Fibroblast of the aortic adventitia (primary cell): ENCODE measurements at regions not wholly inside any gene's neighbourhood (a gene's known extent, or its start where the extent isn't known, plus 50 kb on each side); places are given as distances from the start of the nearest gene placed in this dataset.

Experiments used
- DNase-seq: peaks from one replicate; pipeline ENCODE4 v3.0.0-alpha.2; 2010; ENCODE audit warnings: low read depth
- H3K4me3 ChIP-seq: 2 replicates; pipeline ENCODE4 v1.5.1; 2011; ENCODE audit warnings: low read depth, mild to moderate bottlenecking, control low read depth, low read length, moderate library complexity
- TF ChIP-seq, protein P1 (sequence below): IDR thresholded peaks from 2 replicates; pipeline ENCODE4 v1.5.1; 2011; ENCODE audit warnings: mild to moderate bottlenecking, low read length, control low read depth, inconsistent platforms; ENCODE audit not compliant: insufficient read depth

DNA sequence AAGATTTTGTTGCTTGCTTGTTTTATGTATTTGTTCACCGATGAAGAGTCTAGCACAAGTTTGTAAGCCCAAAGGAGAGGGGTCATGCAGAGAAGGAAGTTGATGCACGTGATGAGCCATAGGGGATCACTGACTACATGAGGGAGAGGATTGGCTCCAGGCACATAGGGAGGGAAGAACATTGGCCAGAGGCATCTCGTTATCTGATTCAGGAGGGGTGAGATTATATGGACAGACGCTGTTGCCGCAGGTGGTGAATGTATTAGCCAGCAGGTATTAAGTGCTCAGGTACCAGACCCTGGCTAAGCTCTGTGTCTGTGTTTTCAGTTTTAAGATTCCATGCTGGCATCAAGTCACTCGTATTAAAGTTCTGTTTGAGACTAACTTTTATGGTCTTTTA is 91.8 kb upstream of the CHST9 start:
- no peak overlapping the region for H3K4me3 ChIP-seq
- TF ChIP-seq, protein P1, sequence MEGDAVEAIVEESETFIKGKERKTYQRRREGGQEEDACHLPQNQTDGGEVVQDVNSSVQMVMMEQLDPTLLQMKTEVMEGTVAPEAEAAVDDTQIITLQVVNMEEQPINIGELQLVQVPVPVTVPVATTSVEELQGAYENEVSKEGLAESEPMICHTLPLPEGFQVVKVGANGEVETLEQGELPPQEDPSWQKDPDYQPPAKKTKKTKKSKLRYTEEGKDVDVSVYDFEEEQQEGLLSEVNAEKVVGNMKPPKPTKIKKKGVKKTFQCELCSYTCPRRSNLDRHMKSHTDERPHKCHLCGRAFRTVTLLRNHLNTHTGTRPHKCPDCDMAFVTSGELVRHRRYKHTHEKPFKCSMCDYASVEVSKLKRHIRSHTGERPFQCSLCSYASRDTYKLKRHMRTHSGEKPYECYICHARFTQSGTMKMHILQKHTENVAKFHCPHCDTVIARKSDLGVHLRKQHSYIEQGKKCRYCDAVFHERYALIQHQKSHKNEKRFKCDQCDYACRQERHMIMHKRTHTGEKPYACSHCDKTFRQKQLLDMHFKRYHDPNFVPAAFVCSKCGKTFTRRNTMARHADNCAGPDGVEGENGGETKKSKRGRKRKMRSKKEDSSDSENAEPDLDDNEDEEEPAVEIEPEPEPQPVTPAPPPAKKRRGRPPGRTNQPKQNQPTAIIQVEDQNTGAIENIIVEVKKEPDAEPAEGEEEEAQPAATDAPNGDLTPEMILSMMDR = no peak
- no peak for DNase-seq

DNA sequence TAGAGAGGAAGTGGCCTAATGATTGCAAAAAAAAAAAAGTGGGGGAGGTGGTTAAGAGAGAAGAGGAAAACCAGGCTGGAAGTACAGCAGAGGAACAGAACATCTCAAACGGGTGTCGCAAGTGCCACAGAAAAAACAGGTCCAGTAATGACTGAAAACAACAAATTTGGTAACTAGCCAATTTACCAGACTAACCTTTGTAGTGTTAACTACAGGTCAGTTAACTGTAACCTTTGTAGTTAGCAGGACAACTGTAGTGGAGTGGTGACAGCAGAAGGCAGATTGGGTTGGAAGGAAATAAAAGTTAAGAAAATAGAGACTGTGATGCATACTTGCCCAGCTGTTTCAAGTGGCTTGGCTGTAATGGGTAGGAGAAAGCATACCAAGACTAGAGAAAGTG is 91.4 kb upstream of the CHST9 start:
- DNase-seq = no peak
- TF ChIP-seq, protein P1 = no peak
- H3K4me3 ChIP-seq = no peak overlapping the region

DNA sequence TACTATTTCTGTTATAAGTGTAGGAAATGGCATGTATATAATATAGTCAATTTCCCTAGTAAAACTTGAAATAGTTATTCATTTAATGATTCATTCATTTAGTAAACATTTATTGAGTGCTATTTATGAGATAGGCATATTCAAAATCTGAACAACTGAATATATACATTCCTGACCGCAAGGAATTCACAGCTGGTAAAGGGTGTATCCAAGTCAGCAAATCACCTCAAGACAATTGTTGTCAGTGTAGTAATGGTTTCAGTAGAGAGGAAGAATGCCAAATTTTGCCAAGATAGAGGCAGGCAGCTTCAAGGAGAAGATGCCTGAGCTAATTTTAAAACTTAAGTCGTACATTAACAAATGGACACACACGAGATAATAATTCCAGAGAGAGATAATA is 89.8 kb upstream of the CHST9 start:
- TF ChIP-seq, protein P1 = no peak
- no peak overlapping the region for H3K4me3 ChIP-seq
- no peak for DNase-seq

DNA sequence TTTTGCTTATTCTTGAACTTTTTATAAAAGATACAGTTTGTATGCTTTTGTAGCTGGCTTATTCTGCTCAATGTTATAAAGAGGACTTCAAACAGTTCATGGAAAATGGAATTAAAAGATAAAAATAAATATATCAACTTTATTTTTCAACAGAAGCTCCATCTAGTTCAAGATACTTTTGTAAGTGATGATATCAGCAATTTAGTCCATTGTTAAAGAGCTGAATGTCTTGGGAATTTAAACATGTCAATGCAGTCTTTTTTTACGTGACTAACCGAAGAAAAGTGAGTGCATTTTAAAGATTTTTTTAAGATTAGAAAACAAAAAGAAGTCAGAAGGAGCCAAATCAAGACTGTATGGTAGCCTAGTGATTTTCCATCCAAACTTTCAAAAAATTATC is 85.4 kb upstream of the CHST9 start:
- no peak overlapping the region for H3K4me3 ChIP-seq
- DNase-seq = no peak
- TF ChIP-seq, protein P1 = no peak

DNA sequence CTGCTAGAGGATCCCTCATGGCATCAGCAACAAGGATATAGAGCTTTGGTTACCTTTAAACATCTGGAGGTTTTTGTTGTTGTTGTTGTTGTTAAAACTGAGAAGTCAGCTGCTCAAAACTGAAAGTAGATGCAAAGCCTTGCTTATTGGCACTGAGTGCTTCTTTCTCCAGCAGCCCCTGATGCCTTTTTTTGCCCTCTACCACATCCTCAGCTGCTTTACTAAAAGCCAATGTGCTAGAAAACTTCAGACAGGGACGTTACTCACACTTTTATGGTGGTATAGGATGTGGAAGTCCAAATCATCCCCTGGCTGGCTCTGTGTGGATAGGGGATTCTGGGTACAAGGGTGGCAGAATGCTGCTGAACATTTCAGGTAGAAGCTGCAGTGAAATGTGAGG is 78.3 kb upstream of the CHST9 start:
- TF ChIP-seq, protein P1 = no peak

DNA sequence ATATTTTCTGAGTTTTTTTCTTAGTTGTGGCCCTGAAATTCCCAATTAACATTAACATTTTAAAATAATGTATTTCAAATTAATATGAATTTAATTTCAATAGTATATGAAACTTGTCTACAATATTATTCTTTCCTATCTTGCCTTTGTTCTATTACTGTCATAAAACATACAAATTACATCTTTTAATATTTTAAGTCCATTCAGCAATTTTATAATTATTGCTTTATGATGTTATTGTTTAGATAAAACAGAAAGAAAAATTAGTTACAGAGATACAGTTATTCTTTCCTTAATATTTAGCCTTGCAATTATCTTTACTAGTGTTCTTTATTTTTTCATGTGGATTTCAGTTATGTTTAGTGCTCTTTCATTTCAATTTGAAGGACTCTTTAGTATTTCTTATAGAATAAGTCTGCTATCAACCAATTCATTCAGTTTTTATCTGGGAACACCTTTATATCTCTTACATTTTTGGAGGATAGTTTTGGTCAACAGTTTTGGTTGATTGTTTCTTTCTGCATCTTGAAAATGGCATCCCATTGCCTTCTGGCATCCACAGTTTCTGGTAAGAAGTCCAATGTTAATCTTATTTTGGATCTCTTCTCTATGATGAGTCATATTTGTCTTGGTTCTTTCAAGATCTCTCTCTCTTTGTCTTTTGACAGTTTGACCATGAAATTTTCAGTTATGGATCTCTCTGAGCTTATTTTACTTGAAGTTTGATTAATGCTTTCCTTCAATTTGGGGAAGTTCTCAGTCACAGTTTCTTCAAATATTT is 76.9 kb upstream of the CHST9 start:
- DNase-seq = no peak
- TF ChIP-seq, protein P1 = no peak
- no peak overlapping the region for H3K4me3 ChIP-seq

More for the DNA sequence above, 78.3 kb upstream of the CHST9 start:
- no peak for DNase-seq
- H3K4me3 ChIP-seq = no peak overlapping the region

DNA sequence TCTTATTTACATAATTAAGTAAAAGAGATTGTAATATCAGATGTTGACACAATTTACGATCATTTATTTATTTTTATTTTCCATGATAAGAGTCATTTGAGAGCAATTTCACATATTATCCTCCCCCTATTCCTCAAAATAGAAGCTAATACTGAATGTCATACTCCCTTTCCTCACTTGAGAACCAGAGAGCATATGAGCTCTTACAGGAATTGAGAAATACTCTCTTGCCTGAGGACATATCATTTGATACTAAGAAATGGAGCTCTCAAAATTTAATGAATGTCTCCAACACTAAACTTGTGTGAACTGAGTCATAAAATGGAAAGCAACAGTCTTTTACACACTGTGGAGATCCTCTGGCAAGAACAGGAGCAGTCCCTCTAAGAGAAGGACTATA is 68.5 kb upstream of the CHST9 start:
- TF ChIP-seq, protein P1 = no peak
- DNase-seq = no peak
- H3K4me3 ChIP-seq = no peak overlapping the region
